A673 (cell line): ENCODE measurements at regions not wholly inside any gene's neighbourhood (a gene's known extent, or its start where the extent isn't known, plus 50 kb on each side); places are given as distances from the start of the nearest gene placed in this dataset.

ENCODE experiments used
- BruUV-seq: library from RNA; stranded (reverse); fragments of 400-500 nt; replicated peaks from 2 replicates; lab custom pipeline; 2021; lab: Mats Ljungman, UMichigan
- CTCF ChIA-PET: fragments of 300-600 bp; sonication (Branson Sonifier 250); formaldehyde crosslinking; loops from one replicate; lab custom pipeline; 2022; ENCODE audit warnings: antibody characterized with exemption; lab: Charles Lee
- POLR2A ChIA-PET: fragments of 300-600 bp; sonication (Branson Sonifier 250); formaldehyde crosslinking; loops from one replicate; lab custom pipeline; 2022; ENCODE audit warnings: antibody characterized with exemption; ENCODE audit not compliant: low non-redundant PET; lab: Charles Lee
- DNase-seq: peaks from one replicate; pipeline ENCODE4 v3.0.0-alpha.2; 2015; ENCODE audit warnings: low spot score
- H3K27ac ChIP-seq: fragments of 200-600 bp; sonication (generic); 2 replicates; pipeline ENCODE4 v1.5.1; 2016; ENCODE audit warnings: mixed run types, low read depth, mild to moderate bottlenecking, mixed read lengths, antibody characterized with exemption, low read length; ENCODE audit not compliant: poor library complexity, severe bottlenecking
- H3K27me3 ChIP-seq: fragments of 200-600 bp; sonication (generic); replicated peaks from 2 replicates; pipeline ENCODE4 v1.6.1; 2017; ENCODE audit warnings: mixed run types, low read depth, mild to moderate bottlenecking, mixed read lengths, antibody characterized with exemption, low read length; ENCODE audit not compliant: insufficient read depth, poor library complexity
- H3K36me3 ChIP-seq: fragments of 200-600 bp; sonication (generic); 2 replicates; pipeline ENCODE4 v1.6.1; 2016; ENCODE audit warnings: mixed run types, mild to moderate bottlenecking, mixed read lengths, antibody characterized with exemption, low read length; ENCODE audit not compliant: insufficient read depth, poor library complexity, severe bottlenecking
- H3K4me1 ChIP-seq: fragments of 200-600 bp; sonication (generic); 2 replicates; pipeline ENCODE4 v1.6.1; 2017; ENCODE audit warnings: mixed run types, mild to moderate bottlenecking, mixed read lengths, antibody characterized with exemption, low read length; ENCODE audit not compliant: insufficient read depth, poor library complexity, severe bottlenecking
- H3K4me3 ChIP-seq: fragments of 200-600 bp; sonication (generic); 2 replicates; pipeline ENCODE4 v1.5.1; 2016; ENCODE audit warnings: low read depth, mixed run types, mild to moderate bottlenecking, mixed read lengths, low read length; ENCODE audit not compliant: poor library complexity, severe bottlenecking
- H3K9me3 ChIP-seq: fragments of 200-600 bp; sonication (generic); 2 replicates; pipeline ENCODE4 v1.6.1; 2016; ENCODE audit warnings: mixed run types, low read depth, mild to moderate bottlenecking, mixed read lengths, antibody characterized with exemption, low read length; ENCODE audit not compliant: poor library complexity, severe bottlenecking
- CTCF ChIP-seq: fragments of 300-800, 200-600 bp; sonication (generic); conservative IDR thresholded peaks from 2 replicates; pipeline ENCODE4 v1.5.1; 2017; ENCODE audit warnings: low read depth, mild to moderate bottlenecking, antibody characterized with exemption, low read length, moderate library complexity, mixed read lengths
- EZH2 ChIP-seq: fragments of 200-600 bp; sonication (generic); IDR thresholded peaks from 2 replicates; pipeline ENCODE4 v1.6.1; 2017; ENCODE audit warnings: borderline replicate concordance, low read depth, mild to moderate bottlenecking, mixed read lengths, antibody characterized with exemption, low read length; ENCODE audit not compliant: poor library complexity, severe bottlenecking
- intact Hi-C: fragments of 100-400 bp; cut with micrococcal nuclease; formaldehyde crosslinking; loops from one replicate; pipeline ENCODE4 v1.10.0; 2022; ENCODE audit not compliant: unreplicated experiment

- intact Hi-C loops: no loop called here
Observed at GRCh38 chr14:96931751-96932150, 134.6 kb downstream of the VRK1 start.

GRCh38 chr14:96934638-96935330, 137.6 kb downstream of the VRK1 start:
- intact Hi-C loops: no loop called here
- BruUV-seq: no TSS peak

More at GRCh38 chr14:96931751-96932150, 134.6 kb downstream of the VRK1 start:
- no TSS peak for BruUV-seq
- no peak overlapping the region for H3K4me3 ChIP-seq
- ChIA-PET CTCF (no interaction called here), POLR2A (no interaction called here)
- no peaks in the 10 kb centered on the region for H3K36me3 ChIP-seq
- H3K9me3 ChIP-seq: no peaks in the 10 kb centered on the region
- no peaks in the 10 kb centered on the region for H3K27me3 ChIP-seq
- no peak for TF ChIP-seq EZH2
- no peaks in the 10 kb centered on the region for H3K4me1 ChIP-seq
- no peak for DNase-seq
- H3K27ac ChIP-seq: no peak overlapping the region

GRCh38 chr14:96938946-96939345, 141.8 kb downstream of the VRK1 start:
- no peak for DNase-seq
- H3K27me3 ChIP-seq: no peaks in the 10 kb centered on the region
- TF ChIP-seq EZH2: no peak
- peak; percentile 62 for TF ChIP-seq CTCF
- no peaks in the 10 kb centered on the region for H3K36me3 ChIP-seq
- intact Hi-C loops: no loop called here
- H3K27ac ChIP-seq: no peak overlapping the region
- no peaks in the 10 kb centered on the region for H3K4me1 ChIP-seq
- no TSS peak for BruUV-seq
- POLR2A ChIA-PET: no interaction called here
- no peak overlapping the region for H3K4me3 ChIP-seq
- no peaks in the 10 kb centered on the region for H3K9me3 ChIP-seq
- CTCF ChIA-PET: no interaction called here

More at GRCh38 chr14:96934638-96935330, 137.6 kb downstream of the VRK1 start:
- H3K27me3 ChIP-seq: no peaks in the 10 kb centered on the region
- no peak overlapping the region for H3K27ac ChIP-seq
- no peaks in the 10 kb centered on the region for H3K9me3 ChIP-seq
- H3K36me3 ChIP-seq: no peaks in the 10 kb centered on the region
- H3K4me1 ChIP-seq: no peaks in the 10 kb centered on the region
- no peak for TF ChIP-seq EZH2
- TF ChIP-seq CTCF: no peak
- POLR2A ChIA-PET: no interaction called here
- no peak for DNase-seq
- no peak overlapping the region for H3K4me3 ChIP-seq
- CTCF ChIA-PET: interaction anchor here (0.7 kb wide), 1 partner anchor 17 kb away, joined by 3 read pairs; no protein-coding TSS in a partner anchor

- POLR2A ChIA-PET: no interaction called here
- intact Hi-C loops: no loop called here
- CTCF ChIA-PET: no interaction called here
- no peak for TF ChIP-seq CTCF
- TF ChIP-seq EZH2: no peak
- Histone ChIP-seq H3K9me3 (no peaks in the 10 kb centered on the region), H3K27me3 (no peaks in the 10 kb centered on the region), H3K4me1 (no peaks in the 10 kb centered on the region), H3K4me3 (no peak overlapping the region), H3K36me3 (no peaks in the 10 kb centered on the region), H3K27ac (no peak overlapping the region)
- BruUV-seq: no TSS peak
- DNase-seq: peak; percentile 14
Observed at GRCh38 chr14:96940009-96940408, 142.8 kb downstream of the VRK1 start.
